ENCODE measurements at regions not wholly inside any gene's neighbourhood (a gene's known extent, or its start where the extent isn't known, plus 50 kb on each side); places are given as distances from the start of the nearest gene placed in this dataset.

- TF ChIP-seq CTCF (IDR thresholded peaks at IDR 0.05; ENCODE audit: borderline replicate concordance, extremely low read depth, low read length, poor library complexity, severe bottlenecking) = no peak
- no peak for TF ChIP-seq EZH2 (IDR thresholded peaks at IDR 0.05; ENCODE audit: borderline replicate concordance, low read depth, low read length, severe bottlenecking)
Measured at GRCh38 chr20:50310673-50311051, 120.0 kb downstream of the CEBPB start.

All from DND-41 (cell line).